ENCODE measurements at regions not wholly inside any gene's neighbourhood (a gene's known extent, or its start where the extent isn't known, plus 50 kb on each side); places are given as distances from the start of the nearest gene placed in this dataset.

DNA sequence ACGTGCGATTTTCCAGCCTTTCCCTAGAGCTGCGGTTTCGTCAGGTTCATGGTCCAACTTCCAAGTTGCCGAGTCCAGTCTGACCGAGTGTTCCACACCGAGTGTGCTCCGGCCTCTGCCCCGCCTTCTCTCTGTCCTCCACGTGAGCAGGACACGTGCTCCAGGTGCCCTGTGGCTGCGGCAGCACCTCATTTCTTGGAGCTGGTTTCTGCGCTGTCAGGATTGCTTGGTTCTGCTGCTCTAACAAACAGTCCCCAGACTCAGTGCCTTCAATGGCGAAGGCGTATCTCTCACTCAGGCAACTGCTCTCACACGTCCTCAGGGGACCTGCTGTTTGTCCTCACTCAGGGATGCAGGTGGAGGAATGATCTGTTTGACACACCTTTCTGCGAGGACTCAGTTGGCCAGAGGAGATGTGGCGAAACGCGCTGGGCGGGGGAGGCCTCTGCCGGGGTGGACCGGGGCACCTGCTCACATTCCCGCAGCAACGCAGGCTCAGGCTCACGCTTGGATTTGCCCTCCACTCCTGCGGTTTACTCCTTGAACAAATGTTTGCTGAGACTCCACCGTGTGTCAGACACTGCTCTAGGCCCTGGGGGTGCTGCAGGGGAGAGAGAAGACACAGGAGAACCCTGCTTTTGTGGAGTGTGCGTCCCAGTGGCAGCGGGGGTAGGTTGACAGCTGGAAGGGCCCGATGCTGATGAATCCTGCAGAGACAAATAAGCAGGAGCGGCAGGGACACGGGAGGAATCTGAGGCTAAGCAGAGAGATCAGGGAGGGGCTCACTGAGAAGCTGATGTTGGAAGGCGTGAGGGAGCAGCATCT lies 63.4 kb upstream of the FBRSL1 start:
- Histone ChIP-seq H3K4me3 (ENCODE audit: low read length, poor library complexity, severe bottlenecking) (no peak overlapping the region), H3K9me3 (ENCODE audit: insufficient read depth, low read depth, low read length) (no peaks in the 10 kb centered on the region), H3K9me2 (replicated peaks; ENCODE audit: low read depth, low read length) (no peaks in the 10 kb centered on the region), H3K79me2 (ENCODE audit: insufficient read depth, low read length) (no peaks in the 10 kb centered on the region), H3F3A (ENCODE audit: low read depth) (no peaks in the 10 kb centered on the region), H4K20me1 (ENCODE audit: insufficient read depth, low read length, poor library complexity, severe bottlenecking) (no peaks in the 10 kb centered on the region), H3K36me3 (ENCODE audit: insufficient read depth, low read length) (no peaks in the 10 kb centered on the region), H2AFZ (ENCODE audit: low read length) (no peak overlapping the region), H3K4me2 (ENCODE audit: low read depth, low read length, poor library complexity, severe bottlenecking) (no peak overlapping the region), H3K27me3 (ENCODE audit: insufficient read depth, low read length, poor library complexity, severe bottlenecking) (no peaks in the 10 kb centered on the region), H3K9ac (ENCODE audit: low read depth, low read length, poor library complexity, severe bottlenecking) (no peak overlapping the region), H3K4me1 (ENCODE audit: insufficient read depth, low read length, poor library complexity, severe bottlenecking) (peaks cover 27% of the 10 kb centered on the region)
- TF ChIP-seq EZH2phosphoT487 (IDR thresholded peaks at IDR 0.05; ENCODE audit: borderline replicate concordance): no peak
- TF ChIP-seq, protein P1, sequence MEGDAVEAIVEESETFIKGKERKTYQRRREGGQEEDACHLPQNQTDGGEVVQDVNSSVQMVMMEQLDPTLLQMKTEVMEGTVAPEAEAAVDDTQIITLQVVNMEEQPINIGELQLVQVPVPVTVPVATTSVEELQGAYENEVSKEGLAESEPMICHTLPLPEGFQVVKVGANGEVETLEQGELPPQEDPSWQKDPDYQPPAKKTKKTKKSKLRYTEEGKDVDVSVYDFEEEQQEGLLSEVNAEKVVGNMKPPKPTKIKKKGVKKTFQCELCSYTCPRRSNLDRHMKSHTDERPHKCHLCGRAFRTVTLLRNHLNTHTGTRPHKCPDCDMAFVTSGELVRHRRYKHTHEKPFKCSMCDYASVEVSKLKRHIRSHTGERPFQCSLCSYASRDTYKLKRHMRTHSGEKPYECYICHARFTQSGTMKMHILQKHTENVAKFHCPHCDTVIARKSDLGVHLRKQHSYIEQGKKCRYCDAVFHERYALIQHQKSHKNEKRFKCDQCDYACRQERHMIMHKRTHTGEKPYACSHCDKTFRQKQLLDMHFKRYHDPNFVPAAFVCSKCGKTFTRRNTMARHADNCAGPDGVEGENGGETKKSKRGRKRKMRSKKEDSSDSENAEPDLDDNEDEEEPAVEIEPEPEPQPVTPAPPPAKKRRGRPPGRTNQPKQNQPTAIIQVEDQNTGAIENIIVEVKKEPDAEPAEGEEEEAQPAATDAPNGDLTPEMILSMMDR (conservative IDR thresholded peaks at IDR 0.05; ENCODE audit: low read length): no peak

GRCh38 chr12:132424811-132425210 lies 65.1 kb upstream of the FBRSL1 start:
- H3K9ac ChIP-seq (ENCODE audit: low read depth, low read length, poor library complexity, severe bottlenecking): no peak overlapping the region
- no peak for TF ChIP-seq EZH2phosphoT487 (IDR thresholded peaks at IDR 0.05; ENCODE audit: borderline replicate concordance)
- no peaks in the 10 kb centered on the region for H3K27me3 ChIP-seq (ENCODE audit: insufficient read depth, low read length, poor library complexity, severe bottlenecking)
- no peak overlapping the region for H3K4me2 ChIP-seq (ENCODE audit: low read depth, low read length, poor library complexity, severe bottlenecking)
- no peaks in the 10 kb centered on the region for H3K79me2 ChIP-seq (ENCODE audit: insufficient read depth, low read length)
- H2AFZ ChIP-seq (ENCODE audit: low read length): no peak overlapping the region
- H3K36me3 ChIP-seq (ENCODE audit: insufficient read depth, low read length): no peaks in the 10 kb centered on the region
- H3K4me1 ChIP-seq (ENCODE audit: insufficient read depth, low read length, poor library complexity, severe bottlenecking): peaks cover 14% of the 10 kb centered on the region
- no peaks in the 10 kb centered on the region for H4K20me1 ChIP-seq (ENCODE audit: insufficient read depth, low read length, poor library complexity, severe bottlenecking)
- H3F3A ChIP-seq (ENCODE audit: low read depth): no peaks in the 10 kb centered on the region
- no peaks in the 10 kb centered on the region for H3K9me3 ChIP-seq (ENCODE audit: insufficient read depth, low read depth, low read length)
- H3K4me3 ChIP-seq (ENCODE audit: low read length, poor library complexity, severe bottlenecking): no peak overlapping the region
- no peaks in the 10 kb centered on the region for H3K9me2 ChIP-seq (replicated peaks; ENCODE audit: low read depth, low read length)

- H3K4me3 ChIP-seq (ENCODE audit: low read length, poor library complexity, severe bottlenecking): no peak overlapping the region
- H3K9ac ChIP-seq (ENCODE audit: low read depth, low read length, poor library complexity, severe bottlenecking): no peak overlapping the region
- no peaks in the 10 kb centered on the region for H3K9me3 ChIP-seq (ENCODE audit: insufficient read depth, low read depth, low read length)
- no peaks in the 10 kb centered on the region for H3K36me3 ChIP-seq (ENCODE audit: insufficient read depth, low read length)
- H3F3A ChIP-seq (ENCODE audit: low read depth): no peaks in the 10 kb centered on the region
- peaks cover 6% of the 10 kb centered on the region for H3K4me1 ChIP-seq (ENCODE audit: insufficient read depth, low read length, poor library complexity, severe bottlenecking)
- H2AFZ ChIP-seq (ENCODE audit: low read length): no peak overlapping the region
- H3K4me2 ChIP-seq (ENCODE audit: low read depth, low read length, poor library complexity, severe bottlenecking): no peak overlapping the region
- TF ChIP-seq EZH2phosphoT487 (IDR thresholded peaks at IDR 0.05; ENCODE audit: borderline replicate concordance): no peak
- TF ChIP-seq, protein P1 (conservative IDR thresholded peaks at IDR 0.05; ENCODE audit: low read length): no peak
- H4K20me1 ChIP-seq (ENCODE audit: insufficient read depth, low read length, poor library complexity, severe bottlenecking): no peaks in the 10 kb centered on the region
- H3K79me2 ChIP-seq (ENCODE audit: insufficient read depth, low read length): no peaks in the 10 kb centered on the region
- no peaks in the 10 kb centered on the region for H3K27me3 ChIP-seq (ENCODE audit: insufficient read depth, low read length, poor library complexity, severe bottlenecking)
- H3K9me2 ChIP-seq (replicated peaks; ENCODE audit: low read depth, low read length): no peaks in the 10 kb centered on the region
These were observed 65.9 kb upstream of the FBRSL1 start for GRCh38 chr12:132423820-132424645.
